DOHH2 (cell line): ENCODE measurements at regions not wholly inside any gene's neighbourhood (a gene's known extent, or its start where the extent isn't known, plus 50 kb on each side); places are given as distances from the start of the nearest gene placed in this dataset.

Source experiments
- H3F3A ChIP-seq: fragments of 200-600 bp; sonication (generic), shearing (Covaris generic); 2 replicates; pipeline ENCODE4 v1.6.0; 2016; ENCODE audit warnings: antibody characterized with exemption, mild to moderate bottlenecking; ENCODE audit not compliant: control insufficient read depth, insufficient read depth
- H3K27ac ChIP-seq: fragments of 200-600 bp; sonication (generic); 2 replicates; pipeline ENCODE4 v1.5.1; 2014; ENCODE audit warnings: low read depth, mild to moderate bottlenecking, low read length, moderate library complexity
- H3K27me3 ChIP-seq: fragments of 200-600 bp; sonication (generic); 2 replicates; pipeline ENCODE4 v1.6.1; 2014; ENCODE audit warnings: mild to moderate bottlenecking, low read length, mixed read lengths; ENCODE audit not compliant: control insufficient read depth
- H3K36me3 ChIP-seq: fragments of 200-600 bp; sonication (generic); 2 replicates; pipeline ENCODE4 v1.6.1; 2014; ENCODE audit warnings: mild to moderate bottlenecking, low read length, moderate library complexity, mixed read lengths; ENCODE audit not compliant: control insufficient read depth
- H3K4me1 ChIP-seq: fragments of 200-600 bp; sonication (generic); 2 replicates; pipeline ENCODE4 v1.6.1; 2014; ENCODE audit warnings: mild to moderate bottlenecking, low read length, mixed read lengths; ENCODE audit not compliant: control insufficient read depth
- H3K4me2 ChIP-seq: fragments of 200-600 bp; sonication (generic); 2 replicates; pipeline ENCODE4 v1.6.0; 2014; ENCODE audit warnings: mild to moderate bottlenecking, low read length, moderate library complexity
- H3K4me3 ChIP-seq: fragments of 200-600 bp; sonication (generic); 2 replicates; pipeline ENCODE4 v1.5.1; 2014; ENCODE audit warnings: mild to moderate bottlenecking, low read length, mixed read lengths
- H3K79me2 ChIP-seq: fragments of 200-600 bp; sonication (generic); 2 replicates; pipeline ENCODE4 v1.6.1; 2014; ENCODE audit warnings: mild to moderate bottlenecking, low read length, mixed read lengths; ENCODE audit not compliant: control insufficient read depth
- H3K9me2 ChIP-seq: fragments of 200-600 bp; sonication (generic); replicated peaks from 2 replicates; pipeline ENCODE4 v1.6.1; 2014; ENCODE audit warnings: mild to moderate bottlenecking, low read length, mixed read lengths; ENCODE audit not compliant: control insufficient read depth
- H3K9me3 ChIP-seq: fragments of 200-600 bp; sonication (generic); 2 replicates; pipeline ENCODE4 v1.6.1; 2014; ENCODE audit warnings: antibody characterized with exemption, low read length, mixed read lengths; ENCODE audit not compliant: control insufficient read depth, insufficient read depth
- H4K20me1 ChIP-seq: fragments of 200-600 bp; sonication (generic); 2 replicates; pipeline ENCODE4 v1.6.0; 2014; ENCODE audit warnings: low read depth, mild to moderate bottlenecking, antibody characterized with exemption, low read length, moderate library complexity; ENCODE audit not compliant: control insufficient read depth, insufficient read depth
- EZH2phosphoT487 ChIP-seq: fragments of 200-600 bp; sonication (generic); IDR thresholded peaks from 2 replicates; pipeline ENCODE4 v1.6.1; 2017; ENCODE audit warnings: borderline replicate concordance, mild to moderate bottlenecking, antibody characterized with exemption, low read length, moderate library complexity, mixed read lengths
- TF ChIP-seq, protein P1 (sequence below): fragments of 200-600 bp; sonication (generic); IDR thresholded peaks from one replicate; pipeline ENCODE4 v1.5.1; 2014; ENCODE audit warnings: antibody characterized with exemption, mild to moderate bottlenecking, low read depth, low read length; ENCODE audit not compliant: poor library complexity, severe bottlenecking

DNA sequence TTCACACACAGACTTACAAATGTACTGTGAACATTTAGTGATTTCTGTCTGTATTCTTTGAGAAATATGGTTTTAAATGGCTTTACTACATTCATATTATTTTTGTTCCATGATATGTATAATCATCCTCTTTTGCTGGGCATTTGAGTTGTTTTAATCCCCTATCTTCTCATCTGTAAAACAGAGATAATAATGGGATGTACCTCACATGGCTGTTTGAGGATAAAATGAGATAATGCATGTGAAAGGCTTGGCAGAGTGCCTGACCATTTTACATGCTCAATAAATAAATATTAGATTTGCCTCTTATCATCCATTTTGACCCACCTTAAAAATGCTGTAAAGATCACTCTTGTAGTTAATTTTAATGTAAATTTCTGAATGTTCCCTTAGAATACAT lies 197.2 kb downstream of the C1orf94 start:
- peaks cover 9% of the 10 kb centered on the region; the same call in 1 of the 2 replicates for H3K27me3 ChIP-seq
- no peaks in the 10 kb centered on the region for H3K36me3 ChIP-seq
- no peak overlapping the region for H3K4me3 ChIP-seq
- no peaks in the 10 kb centered on the region for H3K79me2 ChIP-seq
- no peak overlapping the region for H3K4me2 ChIP-seq
- H4K20me1 ChIP-seq, result no peaks in the 10 kb centered on the region
- H3K4me1 ChIP-seq, result no peaks in the 10 kb centered on the region
- H3K9me2 ChIP-seq, result no peaks in the 10 kb centered on the region
- H3K9me3 ChIP-seq, result no peaks in the 10 kb centered on the region
- no peaks in the 10 kb centered on the region for H3F3A ChIP-seq
- TF ChIP-seq, protein P1, sequence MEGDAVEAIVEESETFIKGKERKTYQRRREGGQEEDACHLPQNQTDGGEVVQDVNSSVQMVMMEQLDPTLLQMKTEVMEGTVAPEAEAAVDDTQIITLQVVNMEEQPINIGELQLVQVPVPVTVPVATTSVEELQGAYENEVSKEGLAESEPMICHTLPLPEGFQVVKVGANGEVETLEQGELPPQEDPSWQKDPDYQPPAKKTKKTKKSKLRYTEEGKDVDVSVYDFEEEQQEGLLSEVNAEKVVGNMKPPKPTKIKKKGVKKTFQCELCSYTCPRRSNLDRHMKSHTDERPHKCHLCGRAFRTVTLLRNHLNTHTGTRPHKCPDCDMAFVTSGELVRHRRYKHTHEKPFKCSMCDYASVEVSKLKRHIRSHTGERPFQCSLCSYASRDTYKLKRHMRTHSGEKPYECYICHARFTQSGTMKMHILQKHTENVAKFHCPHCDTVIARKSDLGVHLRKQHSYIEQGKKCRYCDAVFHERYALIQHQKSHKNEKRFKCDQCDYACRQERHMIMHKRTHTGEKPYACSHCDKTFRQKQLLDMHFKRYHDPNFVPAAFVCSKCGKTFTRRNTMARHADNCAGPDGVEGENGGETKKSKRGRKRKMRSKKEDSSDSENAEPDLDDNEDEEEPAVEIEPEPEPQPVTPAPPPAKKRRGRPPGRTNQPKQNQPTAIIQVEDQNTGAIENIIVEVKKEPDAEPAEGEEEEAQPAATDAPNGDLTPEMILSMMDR, result no peak
- TF ChIP-seq EZH2phosphoT487, result no peak
- H3K27ac ChIP-seq, result no peak overlapping the region

DNA sequence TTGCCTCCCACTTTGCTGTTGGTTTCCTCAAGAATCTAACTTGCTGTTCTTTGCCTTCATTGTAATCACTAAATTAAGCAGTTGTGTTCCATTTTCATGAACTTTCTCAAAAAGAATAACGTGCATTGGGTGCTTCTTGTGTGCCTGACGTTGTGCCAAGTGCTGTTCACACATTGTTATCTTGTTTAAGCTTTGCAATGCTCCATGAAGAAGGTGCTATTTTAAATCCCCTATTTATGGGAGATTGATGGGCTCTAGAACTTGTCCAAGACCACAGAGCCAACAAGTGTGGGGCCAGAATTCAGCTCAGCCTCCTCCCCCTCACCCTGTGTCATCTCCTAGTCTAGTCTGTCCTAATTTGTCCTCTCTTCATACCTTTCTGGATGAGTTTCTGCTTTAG lies 199.8 kb downstream of the C1orf94 start:
- no peaks in the 10 kb centered on the region for H4K20me1 ChIP-seq
- H3K79me2 ChIP-seq, result no peaks in the 10 kb centered on the region
- H3K4me3 ChIP-seq, result no peak overlapping the region
- no peaks in the 10 kb centered on the region for H3K36me3 ChIP-seq
- H3K4me2 ChIP-seq, result no peak overlapping the region
- H3K9me3 ChIP-seq, result no peaks in the 10 kb centered on the region
- H3K27me3 ChIP-seq, result peaks cover 9% of the 10 kb centered on the region; the same call in 1 of the 2 replicates
- no peaks in the 10 kb centered on the region for H3K9me2 ChIP-seq
- no peaks in the 10 kb centered on the region for H3F3A ChIP-seq
- H3K4me1 ChIP-seq, result no peaks in the 10 kb centered on the region
- H3K27ac ChIP-seq, result no peak overlapping the region
- no peak for TF ChIP-seq EZH2phosphoT487
- TF ChIP-seq, protein P1, result no peak

- H3K4me1 ChIP-seq, result no peaks in the 10 kb centered on the region
- H3K9me2 ChIP-seq, result no peaks in the 10 kb centered on the region
- no peak overlapping the region for H3K4me2 ChIP-seq
- H3K79me2 ChIP-seq, result no peaks in the 10 kb centered on the region
- no peaks in the 10 kb centered on the region for H3K36me3 ChIP-seq
- H3K9me3 ChIP-seq, result no peaks in the 10 kb centered on the region
- H3K4me3 ChIP-seq, result no peak overlapping the region
- no peak overlapping the region for H3K27ac ChIP-seq
- TF ChIP-seq, protein P1, result no peak
- TF ChIP-seq EZH2phosphoT487, result no peak
- peaks cover 2% of the 10 kb centered on the region; the same call in 1 of the 2 replicates for H3K27me3 ChIP-seq
- no peaks in the 10 kb centered on the region for H3F3A ChIP-seq
- no peaks in the 10 kb centered on the region for H4K20me1 ChIP-seq
Observed at GRCh38 chr1:34378968-34379856, 202.5 kb downstream of the C1orf94 start.
